PC-9 (cell line): ENCODE measurements at regions not wholly inside any gene's neighbourhood (a gene's known extent, or its start where the extent isn't known, plus 50 kb on each side); places are given as distances from the start of the nearest gene placed in this dataset.

Experiments used
- BruUV-seq: library from RNA; stranded (reverse); fragments of 400-500 nt; replicated peaks from 2 replicates; lab custom pipeline; 2021; lab: Mats Ljungman, UMichigan
- CTCF ChIA-PET: fragments of 300-600 bp; sonication (Branson Sonifier 250); formaldehyde crosslinking; loops from one replicate; lab custom pipeline; 2022; ENCODE audit warnings: antibody characterized with exemption; lab: Charles Lee
- POLR2A ChIA-PET: fragments of 300-600 bp; sonication (Branson Sonifier 250); formaldehyde crosslinking; loops from one replicate; lab custom pipeline; 2022; ENCODE audit warnings: antibody characterized with exemption; ENCODE audit not compliant: unreplicated experiment; lab: Charles Lee
- DNase-seq, 2 experiments: peaks; one replicate each; pipeline versions ENCODE4 v3.0.0 to v3.0.0-alpha.2; 2015 to 2022; ENCODE audit warnings: mixed read lengths in 1 of 2
- H2AFZ ChIP-seq: fragments of 200-600 bp; sonication (generic); 2 replicates; pipeline ENCODE4 v1.8.1; 2017; ENCODE audit warnings: antibody characterized with exemption
- H3F3A ChIP-seq: fragments of 200-600 bp; sonication (generic); 2 replicates; pipeline ENCODE4 v1.8.1; 2017; ENCODE audit warnings: antibody characterized with exemption, mild to moderate bottlenecking, low read depth; ENCODE audit not compliant: insufficient read depth
- H3K27ac ChIP-seq: fragments of 200-600 bp; sonication (generic); 2 replicates; pipeline ENCODE4 v1.6.1; 2016; ENCODE audit warnings: mixed run types
- H3K27me3 ChIP-seq: fragments of 200-600 bp; sonication (generic); 2 replicates; pipeline ENCODE4 v1.6.1; 2016; ENCODE audit warnings: low read depth, mixed run types; ENCODE audit not compliant: insufficient read depth
- H3K36me3 ChIP-seq: fragments of 200-600 bp; sonication (generic); 2 replicates; pipeline ENCODE4 v1.6.1; 2016; ENCODE audit warnings: low read depth, mixed run types
- H3K4me1 ChIP-seq: fragments of 200-600 bp; sonication (generic); replicated peaks from 2 replicates; pipeline ENCODE4 v1.6.1; 2016; ENCODE audit warnings: mixed run types; ENCODE audit not compliant: insufficient read depth
- H3K4me2 ChIP-seq: fragments of 200-600 bp; sonication (generic); 2 replicates; pipeline ENCODE4 v1.6.1; 2017; ENCODE audit warnings: mixed run types
- H3K4me3 ChIP-seq: fragments of 200-600 bp; sonication (generic); 2 replicates; pipeline ENCODE4 v1.6.1; 2016; ENCODE audit warnings: mixed run types
- H3K79me2 ChIP-seq: fragments of 200-600 bp; sonication (generic); 2 replicates; pipeline ENCODE4 v1.6.1; 2017; ENCODE audit warnings: low read depth, mixed run types
- H3K9me2 ChIP-seq: fragments of 200-600 bp; sonication (generic); 2 replicates; pipeline ENCODE4 v1.8.1; 2017; ENCODE audit warnings: mild to moderate bottlenecking; ENCODE audit not compliant: insufficient read depth
- H3K9me3 ChIP-seq: fragments of 200-600 bp; sonication (generic); 2 replicates; pipeline ENCODE4 v1.8.1; 2016; ENCODE audit warnings: low read depth; ENCODE audit not compliant: insufficient read depth
- H4K20me1 ChIP-seq: fragments of 200-600 bp; sonication (generic); 2 replicates; pipeline ENCODE4 v1.8.1; 2017; ENCODE audit not compliant: insufficient read depth
- EZH2 ChIP-seq: fragments of 200-600 bp; sonication (generic); IDR thresholded peaks from 2 replicates; pipeline ENCODE4 v1.8.0; 2017; ENCODE audit warnings: antibody characterized with exemption, low read depth
- intact Hi-C: fragments of 100-400 bp; cut with micrococcal nuclease; formaldehyde crosslinking; loops from one replicate; pipeline ENCODE4 v1.10.0; 2022; ENCODE audit not compliant: unreplicated experiment
- TF ChIP-seq, protein P1 (sequence below): fragments of 200-600 bp; sonication (generic); conservative IDR thresholded peaks from 2 replicates; pipeline ENCODE4 v1.6.1; 2017; ENCODE audit warnings: mixed run types, antibody characterized with exemption, mild to moderate bottlenecking, moderate library complexity

DNA sequence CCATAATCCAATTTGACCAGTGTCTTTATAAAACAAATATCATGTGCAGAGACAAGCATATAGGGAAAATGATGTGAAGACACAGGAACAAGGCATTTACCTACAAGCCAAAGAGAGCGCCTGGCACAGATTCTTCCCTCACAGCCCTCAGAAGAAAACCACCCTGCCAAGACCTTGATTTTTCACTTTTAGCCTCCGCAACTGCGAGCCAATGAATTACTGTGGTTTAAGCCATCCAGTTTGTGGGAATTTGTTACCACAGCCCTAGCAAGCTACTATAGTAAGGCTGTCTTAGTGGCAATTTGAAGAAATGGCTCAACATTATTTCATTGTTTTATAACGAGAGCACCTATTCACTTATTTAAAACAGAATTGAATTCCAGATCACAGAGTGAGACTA, 85.7 kb upstream of the CCDC190 start:
- ChIA-PET CTCF (no interaction called here), POLR2A (interaction anchor here (0.7 kb wide), 1 partner anchor 188 kb away, joined by 3 read pairs; no protein-coding TSS in a partner anchor)
- no TSS peak for BruUV-seq
- no peaks in the 10 kb centered on the region for H3K9me3 ChIP-seq
- no peak overlapping the region for H2AFZ ChIP-seq
- H3K27ac ChIP-seq, result no peak overlapping the region
- H3K79me2 ChIP-seq, result no peaks in the 10 kb centered on the region
- H3K4me1 ChIP-seq, result no peaks in the 10 kb centered on the region
- H3K27me3 ChIP-seq, result no peaks in the 10 kb centered on the region
- no peaks in the 10 kb centered on the region for H3F3A ChIP-seq
- H3K36me3 ChIP-seq, result no peaks in the 10 kb centered on the region
- intact Hi-C loops, result no loop called here
- H4K20me1 ChIP-seq, result no peaks in the 10 kb centered on the region
- DNase-seq, result no peak
- no peak overlapping the region for H3K4me3 ChIP-seq
- TF ChIP-seq, protein P1, sequence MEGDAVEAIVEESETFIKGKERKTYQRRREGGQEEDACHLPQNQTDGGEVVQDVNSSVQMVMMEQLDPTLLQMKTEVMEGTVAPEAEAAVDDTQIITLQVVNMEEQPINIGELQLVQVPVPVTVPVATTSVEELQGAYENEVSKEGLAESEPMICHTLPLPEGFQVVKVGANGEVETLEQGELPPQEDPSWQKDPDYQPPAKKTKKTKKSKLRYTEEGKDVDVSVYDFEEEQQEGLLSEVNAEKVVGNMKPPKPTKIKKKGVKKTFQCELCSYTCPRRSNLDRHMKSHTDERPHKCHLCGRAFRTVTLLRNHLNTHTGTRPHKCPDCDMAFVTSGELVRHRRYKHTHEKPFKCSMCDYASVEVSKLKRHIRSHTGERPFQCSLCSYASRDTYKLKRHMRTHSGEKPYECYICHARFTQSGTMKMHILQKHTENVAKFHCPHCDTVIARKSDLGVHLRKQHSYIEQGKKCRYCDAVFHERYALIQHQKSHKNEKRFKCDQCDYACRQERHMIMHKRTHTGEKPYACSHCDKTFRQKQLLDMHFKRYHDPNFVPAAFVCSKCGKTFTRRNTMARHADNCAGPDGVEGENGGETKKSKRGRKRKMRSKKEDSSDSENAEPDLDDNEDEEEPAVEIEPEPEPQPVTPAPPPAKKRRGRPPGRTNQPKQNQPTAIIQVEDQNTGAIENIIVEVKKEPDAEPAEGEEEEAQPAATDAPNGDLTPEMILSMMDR, result no peak
- no peak overlapping the region for H3K4me2 ChIP-seq
- H3K9me2 ChIP-seq, result no peaks in the 10 kb centered on the region

DNA sequence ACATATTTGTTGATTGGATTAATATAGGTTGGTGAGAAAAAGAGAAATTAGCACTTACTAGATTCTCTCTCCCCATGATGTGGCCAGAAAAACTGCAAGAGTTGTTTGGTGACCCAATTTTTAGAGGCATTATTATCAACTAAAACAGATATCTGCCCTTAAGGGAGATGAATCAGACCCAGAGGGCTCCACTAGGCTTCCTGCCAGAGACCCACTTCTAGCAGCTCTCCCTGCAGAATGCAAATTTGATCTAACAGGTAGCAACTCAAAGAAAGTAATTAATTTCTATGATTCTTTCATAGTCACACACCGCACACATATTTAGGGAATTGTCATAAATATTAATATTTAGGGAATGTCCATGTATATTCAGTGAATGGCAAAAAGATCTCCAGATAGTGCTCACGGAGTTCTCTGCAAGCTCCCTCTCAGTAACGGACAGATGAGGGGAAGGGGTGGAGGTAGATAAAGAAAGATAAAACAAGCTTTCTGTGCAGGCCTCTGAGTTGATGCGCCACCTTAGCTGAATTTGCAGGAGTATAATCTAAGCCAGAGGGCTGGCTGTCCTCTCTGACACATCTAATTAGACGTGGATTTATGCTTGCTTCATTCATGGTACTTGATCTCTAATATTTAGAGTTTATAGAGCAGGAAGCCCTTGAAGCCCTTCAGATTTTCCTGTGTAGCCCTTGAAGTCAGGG, 84.1 kb upstream of the CCDC190 start:
- Histone ChIP-seq H3K9me2 (no peaks in the 10 kb centered on the region), H3K27me3 (no peaks in the 10 kb centered on the region), H3K36me3 (no peaks in the 10 kb centered on the region), H4K20me1 (no peaks in the 10 kb centered on the region), H3K4me1 (no peaks in the 10 kb centered on the region), H3K27ac (no peak overlapping the region), H3K4me3 (no peak overlapping the region), H3K79me2 (no peaks in the 10 kb centered on the region), H3K9me3 (no peaks in the 10 kb centered on the region), H2AFZ (no peak overlapping the region), H3K4me2 (no peak overlapping the region), H3F3A (no peaks in the 10 kb centered on the region)
- POLR2A ChIA-PET, result no interaction called here
- TF ChIP-seq, protein P1, result no peak
- no peak for TF ChIP-seq EZH2
- DNase-seq, result no peak
- CTCF ChIA-PET, result no interaction called here
- no TSS peak for BruUV-seq
- intact Hi-C loops, result loop anchor here (5.0 kb wide), 1 partner anchor 58 kb away; no protein-coding TSS in a partner anchor

DNA sequence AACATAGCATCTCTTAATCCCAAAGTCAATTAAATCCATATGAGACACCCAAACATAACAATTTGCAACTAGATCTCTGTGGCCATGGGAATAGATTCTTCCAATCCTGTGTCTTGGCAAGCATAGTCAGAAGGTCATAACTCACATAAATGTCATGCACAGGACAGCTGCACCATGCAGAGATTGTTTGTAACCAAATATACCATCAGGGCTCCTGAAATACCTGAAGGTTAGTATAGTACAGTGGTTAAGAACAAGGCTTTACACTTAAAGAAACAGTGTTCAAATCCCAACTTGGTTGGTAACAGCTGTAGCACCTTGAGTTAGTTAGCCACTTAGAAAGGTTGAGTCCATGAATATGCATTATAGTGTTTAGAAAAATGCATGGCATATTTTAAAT, 82.6 kb upstream of the CCDC190 start:
- Histone ChIP-seq H3K27me3 (no peaks in the 10 kb centered on the region), H3K4me3 (no peak overlapping the region), H3K9me3 (no peaks in the 10 kb centered on the region), H3K36me3 (no peaks in the 10 kb centered on the region), H3K9me2 (no peaks in the 10 kb centered on the region), H3K79me2 (no peaks in the 10 kb centered on the region), H3K4me1 (no peaks in the 10 kb centered on the region), H3K4me2 (no peak overlapping the region), H3K27ac (no peak overlapping the region), H3F3A (no peaks in the 10 kb centered on the region), H2AFZ (no peak overlapping the region), H4K20me1 (no peaks in the 10 kb centered on the region)
- BruUV-seq, result no TSS peak
- no peak for DNase-seq
- no peak for TF ChIP-seq EZH2
- TF ChIP-seq, protein P1, result no peak
- intact Hi-C loops, result loop anchor here (5.0 kb wide), 1 partner anchor 56 kb away; no protein-coding TSS in a partner anchor
- CTCF ChIA-PET, result no interaction called here
- POLR2A ChIA-PET, result no interaction called here
